GM10266 (cell line): ENCODE measurements at regions not wholly inside any gene's neighbourhood (a gene's known extent, or its start where the extent isn't known, plus 50 kb on each side); places are given as distances from the start of the nearest gene placed in this dataset.

ENCODE experiments used
- DNase-seq: peaks from one replicate; pipeline ENCODE4 v3.0.0; 2012; ENCODE audit errors: extremely low spot score
- CTCF ChIP-seq: IDR thresholded peaks from 2 replicates; pipeline ENCODE4 v1.5.1; 2012; ENCODE audit warnings: mild to moderate bottlenecking, low read depth; ENCODE audit not compliant: control insufficient read depth, insufficient read depth; ENCODE audit errors: missing control alignments

GRCh38 chr5:19319252-19319651, 668.7 kb downstream of the CDH18 start:
- no peak for TF ChIP-seq CTCF
- no peak for DNase-seq

GRCh38 chr5:19322716-19323485, 665.1 kb downstream of the CDH18 start:
- DNase-seq: no peak
- TF ChIP-seq CTCF: no peak

DNA sequence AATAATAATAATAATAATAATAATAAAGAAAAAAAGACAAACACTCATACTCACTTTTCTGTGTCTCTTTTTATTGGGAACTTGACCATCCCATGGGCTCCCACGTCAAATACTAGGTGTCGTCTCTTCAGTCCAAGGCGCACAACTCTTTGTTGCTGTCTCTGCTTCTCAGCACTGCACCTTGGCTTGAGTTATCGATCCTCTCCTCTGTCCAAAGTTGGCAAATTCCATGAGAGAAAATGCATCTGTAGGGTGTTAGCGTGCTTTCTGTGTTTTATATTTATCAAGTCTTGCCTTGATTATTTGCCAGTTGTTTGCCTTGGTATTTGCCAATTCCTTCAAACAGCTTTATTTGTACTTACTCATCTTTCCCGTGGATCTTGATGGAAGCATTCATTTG, 653.7 kb downstream of the CDH18 start:
- no peak for TF ChIP-seq CTCF
- DNase-seq: no peak

GRCh38 chr5:19342942-19343341, 645.1 kb downstream of the CDH18 start:
- no peak for TF ChIP-seq CTCF
- no peak for DNase-seq

DNA sequence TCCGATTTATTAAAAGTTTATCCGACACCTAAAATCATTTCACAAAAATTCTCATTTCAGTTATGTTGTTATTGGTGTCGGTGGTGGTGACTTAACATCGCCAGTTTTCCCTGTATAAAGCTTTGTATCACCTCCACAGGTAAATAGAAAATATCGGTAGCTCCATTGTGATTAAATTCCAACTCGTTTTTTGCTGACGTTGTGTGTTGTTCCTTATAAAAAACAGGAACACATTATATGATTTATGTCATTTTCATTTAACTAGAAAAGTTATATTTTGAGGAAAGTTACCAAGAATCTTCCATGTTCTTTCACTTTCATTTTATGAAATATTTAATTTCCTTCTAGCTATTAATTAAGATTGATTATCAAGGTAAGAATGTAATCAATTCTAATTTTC, 635.9 kb downstream of the CDH18 start:
- no peak for DNase-seq
- TF ChIP-seq CTCF: no peak

DNA sequence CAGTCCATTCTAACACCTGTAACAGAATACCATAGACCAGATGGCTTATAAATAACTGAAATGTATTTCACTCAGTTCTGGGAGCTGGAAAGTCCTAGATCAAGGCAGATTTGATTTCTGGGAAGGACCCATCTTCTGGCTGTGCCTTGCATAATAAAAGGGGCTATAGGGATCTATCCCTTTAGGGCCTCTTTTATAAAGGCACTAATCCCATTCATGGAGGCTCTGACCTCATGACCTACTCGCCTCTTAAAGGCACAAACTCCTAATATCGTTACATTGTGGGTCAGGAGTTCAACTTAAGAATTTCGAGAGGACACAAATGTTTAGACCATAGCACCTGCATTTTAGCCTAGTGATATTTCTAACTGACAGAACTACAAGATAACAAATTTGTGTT, 619.0 kb downstream of the CDH18 start:
- DNase-seq: no peak
- TF ChIP-seq CTCF: no peak

DNA sequence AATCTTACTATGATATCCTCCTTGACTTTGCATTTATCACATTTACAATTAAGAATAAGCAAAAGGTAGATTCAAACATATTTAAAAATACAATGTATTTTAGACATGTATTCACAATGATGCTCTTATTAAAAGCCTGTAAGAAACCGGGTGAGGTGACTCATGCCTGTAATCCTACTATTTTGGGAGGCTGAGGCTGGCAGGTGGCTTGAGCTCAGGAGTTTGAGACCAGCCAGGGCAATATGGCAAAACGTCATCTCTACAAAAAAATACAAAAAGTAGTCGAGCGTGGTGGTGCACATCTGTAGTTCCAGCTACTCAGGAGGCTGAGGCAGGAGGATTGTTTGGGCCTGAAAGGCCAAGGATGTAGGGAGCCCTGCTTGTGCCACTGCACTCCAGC, 618.4 kb downstream of the CDH18 start:
- no peak for DNase-seq

More for the DNA sequence above, 618.4 kb downstream of the CDH18 start:
- TF ChIP-seq CTCF: no peak
